MCF 10A (cell line): ENCODE measurements at regions not wholly inside any gene's neighbourhood (a gene's known extent, or its start where the extent isn't known, plus 50 kb on each side); places are given as distances from the start of the nearest gene placed in this dataset.

Experiments
- BruUV-seq: library from RNA; stranded (reverse); fragments of 400-500 nt; replicated peaks from 2 replicates; lab custom pipeline; 2021; lab: Mats Ljungman, UMichigan
- CTCF ChIA-PET: fragments of 300-600 bp; sonication (Branson Sonifier 250); formaldehyde crosslinking; extraction: SDS; loops from one replicate; lab custom pipeline; 2021; ENCODE audit warnings: antibody characterized with exemption, inconsistent platforms; lab: Yijun Ruan, JAX
- POLR2A ChIA-PET: fragments of 300-600, 350-650 bp; sonication (Branson Sonifier 250); formaldehyde crosslinking; extraction: SDS; loops from one replicate; lab custom pipeline; 2020; ENCODE audit warnings: antibody characterized with exemption, inconsistent platforms; lab: Yijun Ruan, JAX
- DNase-seq: peaks from one replicate; pipeline ENCODE4 v3.0.0-alpha.2; 2018; ENCODE audit not compliant: unreplicated experiment
- H3K27ac Mint-ChIP-seq: one replicate; pipeline ENCODE4 v1.8.0; 2022; ENCODE audit warnings: mild to moderate bottlenecking, low read depth, mixed read lengths; ENCODE audit not compliant: unreplicated experiment
- H3K27me3 Mint-ChIP-seq: one replicate; pipeline ENCODE4 v1.8.0; 2022; ENCODE audit warnings: mixed read lengths; ENCODE audit not compliant: insufficient read depth, unreplicated experiment
- H3K36me3 Mint-ChIP-seq: one replicate; pipeline ENCODE4 v1.8.0; 2022; ENCODE audit warnings: mild to moderate bottlenecking, moderate library complexity, mixed read lengths; ENCODE audit not compliant: insufficient read depth, unreplicated experiment
- H3K4me1 Mint-ChIP-seq: one replicate; pipeline ENCODE4 v1.8.0; 2022; ENCODE audit warnings: mixed read lengths; ENCODE audit not compliant: insufficient read depth, unreplicated experiment
- H3K4me3 Mint-ChIP-seq: one replicate; pipeline ENCODE4 v1.8.0; 2022; ENCODE audit warnings: mild to moderate bottlenecking, moderate library complexity, mixed read lengths; ENCODE audit not compliant: unreplicated experiment
- H3K9me3 Mint-ChIP-seq: one replicate; pipeline ENCODE4 v1.8.0; 2022; ENCODE audit warnings: mixed read lengths; ENCODE audit not compliant: unreplicated experiment
- CTCF ChIP-seq: fragments of 200-600 bp; IDR thresholded peaks from one replicate; pipeline ENCODE4 v1.8.0; 2022; ENCODE audit warnings: antibody characterized with exemption, mild to moderate bottlenecking; ENCODE audit not compliant: unreplicated experiment
- intact Hi-C: fragments of 100-400 bp; cut with micrococcal nuclease; formaldehyde crosslinking; loops from 2 replicates; pipeline ENCODE4 v1.14.1; 2022

GRCh38 chr20:52749938-52750337 lies 222.2 kb upstream of the TSHZ2 start:
- no peak for TF ChIP-seq CTCF
- no peaks in the 10 kb centered on the region for H3K27me3 Mint-ChIP-seq
- H3K4me3 Mint-ChIP-seq, result no peak overlapping the region
- no peak overlapping the region for H3K27ac Mint-ChIP-seq
- BruUV-seq, result no TSS peak
- no peaks in the 10 kb centered on the region for H3K4me1 Mint-ChIP-seq
- CTCF ChIA-PET, result interaction anchor here (0.7 to 2.6 kb wide), 4 partner anchors 10 to 478 kb away, joined by 3 to 9 read pairs (median 4); no protein-coding TSS in a partner anchor
- H3K36me3 Mint-ChIP-seq, result no peaks in the 10 kb centered on the region
- no peaks in the 10 kb centered on the region for H3K9me3 Mint-ChIP-seq
- intact Hi-C loops, result loop anchor here (5.0 kb wide), 1 partner anchor 207 kb away; no protein-coding TSS in a partner anchor
- POLR2A ChIA-PET, result interaction anchor here (0.6 to 1.1 kb wide), 2 partner anchors 24 to 171 kb away, joined by 3 read pairs; no protein-coding TSS in a partner anchor
- no peak for DNase-seq

GRCh38 chr20:52748990-52749389 lies 223.2 kb upstream of the TSHZ2 start:
- H3K27ac Mint-ChIP-seq, result no peak overlapping the region
- POLR2A ChIA-PET, result interaction anchor here (0.7 kb wide), 1 partner anchor 578 kb away, joined by 4 read pairs; no protein-coding TSS in a partner anchor
- H3K4me3 Mint-ChIP-seq, result no peak overlapping the region
- intact Hi-C loops, result loop anchor here (5.0 kb wide), 1 partner anchor 208 kb away; no protein-coding TSS in a partner anchor
- no peak for DNase-seq
- H3K36me3 Mint-ChIP-seq, result no peaks in the 10 kb centered on the region
- H3K4me1 Mint-ChIP-seq, result no peaks in the 10 kb centered on the region
- H3K9me3 Mint-ChIP-seq, result no peaks in the 10 kb centered on the region
- H3K27me3 Mint-ChIP-seq, result peaks cover 5% of the 10 kb centered on the region
- TF ChIP-seq CTCF, result no peak
- BruUV-seq, result no TSS peak
- CTCF ChIA-PET, result interaction anchor here (0.5 to 3.5 kb wide), 15 partner anchors 11 to 483 kb away, joined by 3 to 29 read pairs (median 5); no protein-coding TSS in a partner anchor

- intact Hi-C loops, result loop anchor here (5.0 kb wide), 1 partner anchor 209 kb away; no protein-coding TSS in a partner anchor
- CTCF ChIA-PET, result interaction anchor here (0.5 to 3.5 kb wide), 37 partner anchors 9 to 801 kb away, joined by 3 to 29 read pairs (median 4); no protein-coding TSS in a partner anchor
- H3K9me3 Mint-ChIP-seq, result no peaks in the 10 kb centered on the region
- no peak overlapping the region for H3K27ac Mint-ChIP-seq
- H3K36me3 Mint-ChIP-seq, result no peaks in the 10 kb centered on the region
- H3K4me3 Mint-ChIP-seq, result no peak overlapping the region
- TF ChIP-seq CTCF, result no peak
- POLR2A ChIA-PET, result interaction anchor here (0.5 kb wide), 1 partner anchor 607 kb away, joined by 3 read pairs; no protein-coding TSS in a partner anchor
- BruUV-seq, result no TSS peak
- no peaks in the 10 kb centered on the region for H3K4me1 Mint-ChIP-seq
- no peak for DNase-seq
- peaks cover 10% of the 10 kb centered on the region for H3K27me3 Mint-ChIP-seq
Measured at GRCh38 chr20:52748285-52748932, 223.7 kb upstream of the TSHZ2 start.

- Mint-ChIP-seq H3K27ac (no peak overlapping the region), H3K4me1 (no peaks in the 10 kb centered on the region), H3K9me3 (no peaks in the 10 kb centered on the region), H3K27me3 (peaks cover 16% of the 10 kb centered on the region), H3K36me3 (no peaks in the 10 kb centered on the region), H3K4me3 (no peak overlapping the region)
- POLR2A ChIA-PET, result interaction anchor here (0.5 kb wide), 1 partner anchor 607 kb away, joined by 3 read pairs; no protein-coding TSS in a partner anchor
- intact Hi-C loops, result loop anchor here (1.0 to 5.0 kb wide), 3 partner anchors 209 to 799 kb away; no protein-coding TSS in a partner anchor
- DNase-seq, result peak; percentile 13
- peak; percentile 47 for TF ChIP-seq CTCF
- CTCF ChIA-PET, result interaction anchor here (0.5 to 3.5 kb wide), 38 partner anchors 9 to 936 kb away, joined by 3 to 29 read pairs (median 4); no protein-coding TSS in a partner anchor
- no TSS peak for BruUV-seq
Measured at GRCh38 chr20:52747845-52748284, 224.3 kb upstream of the TSHZ2 start.
